Keratinocyte (primary cell): ENCODE measurements at regions not wholly inside any gene's neighbourhood (a gene's known extent, or its start where the extent isn't known, plus 50 kb on each side); places are given as distances from the start of the nearest gene placed in this dataset.

Experiments
- DNase-seq: peaks from one replicate; pipeline ENCODE4 v3.0.0-alpha.2; 2011; ENCODE audit warnings: low read depth, missing footprints, low spot score
- FAIRE-seq: peaks from 2 replicates; lab custom pipeline; 2011; peaks lifted over from hg19 to GRCh38; lab: Jason Lieb, UNC
- H2AFZ ChIP-seq: 2 replicates; pipeline ENCODE4 v1.6.0; 2012; ENCODE audit warnings: low read length, control low read depth, inconsistent platforms; ENCODE audit not compliant: control insufficient read depth
- H3K27ac ChIP-seq: 2 replicates; pipeline ENCODE4 v1.5.1; 2011; ENCODE audit warnings: low read length; ENCODE audit not compliant: control insufficient read depth, insufficient read depth
- H3K27me3 ChIP-seq: 3 replicates; pipeline ENCODE4 v1.6.0; 2011; ENCODE audit warnings: low read length; ENCODE audit not compliant: control insufficient read depth, insufficient read depth; ENCODE audit errors: extremely low read depth
- H3K36me3 ChIP-seq, 2 experiments: 2 replicates in 1 of 2; 3 replicates in 1 of 2; pipeline ENCODE4 v1.5.1; 2011; ENCODE audit warnings: low read length in 2 of 2, mild to moderate bottlenecking in 1 of 2; ENCODE audit not compliant: control insufficient read depth in 2 of 2, insufficient read depth in 2 of 2; ENCODE audit errors: extremely low read depth in 1 of 2
- H3K4me1 ChIP-seq: 3 replicates; pipeline ENCODE4 v1.5.1; 2011; ENCODE audit warnings: low read length; ENCODE audit not compliant: control insufficient read depth, insufficient read depth; ENCODE audit errors: extremely low read depth
- H3K4me2 ChIP-seq: 3 replicates; pipeline ENCODE4 v1.6.0; 2011; ENCODE audit warnings: low read depth, low read length; ENCODE audit not compliant: control insufficient read depth, insufficient read depth; ENCODE audit errors: extremely low read depth
- H3K4me3 ChIP-seq, 3 experiments: fragments of 200-600 bp in 1 of 3; sonication (generic) in 1 of 3; 2 replicates in 2 of 3; 3 replicates in 1 of 3; pipeline ENCODE4 v1.5.1; 2011 to 2016; ENCODE audit warnings: low read length in 3 of 3, mild to moderate bottlenecking in 3 of 3, control low read depth in 2 of 3, inconsistent platforms in 1 of 3, low read depth in 1 of 3, mixed read lengths in 1 of 3, mixed run types in 1 of 3, moderate library complexity in 1 of 3; ENCODE audit not compliant: control insufficient read depth in 2 of 3, insufficient read depth in 2 of 3; ENCODE audit errors: extremely low read depth in 1 of 3
- H3K79me2 ChIP-seq: 2 replicates; pipeline ENCODE4 v1.6.0; 2012; ENCODE audit warnings: low read length; ENCODE audit not compliant: control insufficient read depth, insufficient read depth
- H3K9ac ChIP-seq: 3 replicates; pipeline ENCODE4 v1.6.0; 2011; ENCODE audit warnings: low read length; ENCODE audit not compliant: control insufficient read depth, insufficient read depth; ENCODE audit errors: extremely low read depth
- H3K9me1 ChIP-seq: 3 replicates; pipeline ENCODE4 v1.6.0; 2011; ENCODE audit warnings: low read length; ENCODE audit not compliant: control insufficient read depth, insufficient read depth; ENCODE audit errors: extremely low read depth
- H3K9me3 ChIP-seq: 2 replicates; pipeline ENCODE4 v1.5.1; 2012; ENCODE audit warnings: low read depth, low read length; ENCODE audit not compliant: control insufficient read depth
- H4K20me1 ChIP-seq: 3 replicates; pipeline ENCODE4 v1.6.0; 2011; ENCODE audit warnings: low read length; ENCODE audit not compliant: control insufficient read depth, insufficient read depth; ENCODE audit errors: extremely low read depth
- EZH2 ChIP-seq: IDR thresholded peaks from one replicate; pipeline ENCODE4 v1.6.1; 2012; ENCODE audit warnings: inconsistent platforms, mild to moderate bottlenecking, low read length, moderate library complexity
- dilution Hi-C: fragments of 300-500 bp; cut with MboI; formaldehyde crosslinking; loops from one replicate; pipeline ENCODE4 v1.7.0; 2020; ENCODE audit warnings: low sequenced_read_pairs; ENCODE audit not compliant: extremely low pct_ligation_motif_present
- TF ChIP-seq, protein P1 (sequence below), 3 experiments: IDR thresholded peaks in 1 of 3; conservative IDR thresholded peaks in 1 of 3; optimal IDR thresholded peaks in 1 of 3; 2 replicates in 2 of 3; 3 replicates in 1 of 3; pipeline versions ENCODE3 to v1.5.1; 2011; ENCODE audit warnings: low read length in 3 of 3, mild to moderate bottlenecking in 3 of 3, moderate library complexity in 2 of 3, control low read depth in 1 of 3, inconsistent platforms in 1 of 3; ENCODE audit not compliant: insufficient read depth in 2 of 3; ENCODE audit errors: extremely low read depth in 1 of 3

DNA sequence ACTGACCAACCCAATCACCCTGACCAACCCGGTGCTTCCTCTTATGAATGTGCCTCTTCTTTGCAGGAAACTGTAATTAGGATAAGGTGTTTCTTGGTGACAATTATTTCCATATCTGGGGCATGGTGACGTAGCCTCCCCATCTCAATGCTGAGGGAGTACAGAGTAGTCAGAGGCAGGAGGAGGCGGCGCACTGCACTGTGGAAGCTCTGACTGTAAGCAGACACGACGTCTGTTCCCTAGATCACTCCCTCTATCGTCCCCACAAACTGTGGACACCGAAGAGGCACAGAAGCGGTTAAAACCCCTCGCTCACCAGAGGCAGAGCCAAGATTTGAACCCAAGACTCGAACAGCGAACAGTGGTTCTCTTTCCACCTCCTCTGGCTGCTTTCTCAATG, 231.0 kb upstream of the IGF1R start:
- Histone ChIP-seq H3K9me1 (no peaks in the 10 kb centered on the region), H4K20me1 (no peaks in the 10 kb centered on the region), H3K9me3 (no peaks in the 10 kb centered on the region), H3K9ac (no peak overlapping the region), H2AFZ (no peak overlapping the region), H3K27me3 (peaks cover 21% of the 10 kb centered on the region), H3K4me1 (peaks cover 9% of the 10 kb centered on the region), H3K36me3 (no peaks in the 10 kb centered on the region), H3K27ac (no peak overlapping the region), H3K79me2 (no peaks in the 10 kb centered on the region), H3K4me3 (no peak overlapping the region), H3K4me2 (no peak overlapping the region)
- dilution Hi-C loops, result no loop called here
- FAIRE-seq, result no peak
- TF ChIP-seq EZH2, result no peak
- TF ChIP-seq, protein P1, sequence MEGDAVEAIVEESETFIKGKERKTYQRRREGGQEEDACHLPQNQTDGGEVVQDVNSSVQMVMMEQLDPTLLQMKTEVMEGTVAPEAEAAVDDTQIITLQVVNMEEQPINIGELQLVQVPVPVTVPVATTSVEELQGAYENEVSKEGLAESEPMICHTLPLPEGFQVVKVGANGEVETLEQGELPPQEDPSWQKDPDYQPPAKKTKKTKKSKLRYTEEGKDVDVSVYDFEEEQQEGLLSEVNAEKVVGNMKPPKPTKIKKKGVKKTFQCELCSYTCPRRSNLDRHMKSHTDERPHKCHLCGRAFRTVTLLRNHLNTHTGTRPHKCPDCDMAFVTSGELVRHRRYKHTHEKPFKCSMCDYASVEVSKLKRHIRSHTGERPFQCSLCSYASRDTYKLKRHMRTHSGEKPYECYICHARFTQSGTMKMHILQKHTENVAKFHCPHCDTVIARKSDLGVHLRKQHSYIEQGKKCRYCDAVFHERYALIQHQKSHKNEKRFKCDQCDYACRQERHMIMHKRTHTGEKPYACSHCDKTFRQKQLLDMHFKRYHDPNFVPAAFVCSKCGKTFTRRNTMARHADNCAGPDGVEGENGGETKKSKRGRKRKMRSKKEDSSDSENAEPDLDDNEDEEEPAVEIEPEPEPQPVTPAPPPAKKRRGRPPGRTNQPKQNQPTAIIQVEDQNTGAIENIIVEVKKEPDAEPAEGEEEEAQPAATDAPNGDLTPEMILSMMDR (optimal IDR thresholded peaks at IDR 0.05 in 1 of 3, IDR thresholded peaks at IDR 0.05 in 1 of 3, conservative IDR thresholded peaks at IDR 0.05 in 1 of 3; ENCODE audit: extremely low read depth in 1 of 3, insufficient read depth in 2 of 3, low read length in 3 of 3), result no peak
- no peak for DNase-seq

DNA sequence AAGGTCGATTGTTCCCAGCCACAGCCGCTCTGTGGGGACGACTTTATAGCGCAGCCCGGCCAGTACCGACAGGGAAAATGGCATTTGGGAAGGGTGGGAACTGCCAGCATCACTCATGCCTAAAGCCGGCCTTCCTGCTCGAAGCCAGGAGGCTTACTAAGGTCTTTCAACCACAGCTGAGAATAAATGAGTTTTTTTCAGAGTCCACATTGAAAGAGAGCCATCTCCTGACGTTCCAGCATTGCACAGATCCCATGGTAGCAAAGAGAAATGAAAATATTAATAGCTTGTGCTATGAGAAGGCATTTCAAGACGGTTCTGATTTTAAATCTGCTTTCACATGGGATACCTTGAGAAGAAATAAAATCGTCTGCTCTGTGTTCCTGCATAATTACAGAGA, 230.2 kb upstream of the IGF1R start:
- dilution Hi-C loops, result no loop called here
- Histone ChIP-seq H3K27me3 (peaks cover 24% of the 10 kb centered on the region), H3K4me1 (peaks cover 9% of the 10 kb centered on the region), H3K4me2 (no peak overlapping the region), H3K36me3 (no peaks in the 10 kb centered on the region), H3K79me2 (no peaks in the 10 kb centered on the region), H3K9me3 (no peaks in the 10 kb centered on the region), H3K9me1 (no peaks in the 10 kb centered on the region), H3K27ac (no peak overlapping the region), H4K20me1 (no peaks in the 10 kb centered on the region), H2AFZ (no peak overlapping the region), H3K9ac (no peak overlapping the region), H3K4me3 (no peak overlapping the region)
- no peak for FAIRE-seq
- DNase-seq, result no peak
- TF ChIP-seq EZH2, result no peak
- TF ChIP-seq, protein P1 (optimal IDR thresholded peaks at IDR 0.05 in 1 of 3, IDR thresholded peaks at IDR 0.05 in 1 of 3, conservative IDR thresholded peaks at IDR 0.05 in 1 of 3; ENCODE audit: extremely low read depth in 1 of 3, insufficient read depth in 2 of 3, low read length in 3 of 3), result no peak
